IMR-90 (cell line): ENCODE measurements at regions not wholly inside any gene's neighbourhood (a gene's known extent, or its start where the extent isn't known, plus 50 kb on each side); places are given as distances from the start of the nearest gene placed in this dataset.

Experiments used
- BHLHE40 ChIP-seq: fragments of 150-350 bp; IDR thresholded peaks from 2 replicates; pipeline ENCODE4 v1.6.1; 2016; ENCODE audit warnings: mild to moderate bottlenecking, low read depth, low read length
- MAFK ChIP-seq: IDR thresholded peaks from 2 replicates; pipeline ENCODE4 v1.6.1; 2012; ENCODE audit warnings: low read depth, low read length, improper control_type of control experiment
- MXI1 ChIP-seq: IDR thresholded peaks from 2 replicates; pipeline ENCODE4 v1.6.1; 2012; ENCODE audit warnings: low read depth, mild to moderate bottlenecking, low read length, moderate library complexity, borderline replicate concordance
- POLR2A ChIP-seq: IDR thresholded peaks from 2 replicates; pipeline ENCODE4 v1.6.1; 2012; ENCODE audit warnings: mild to moderate bottlenecking, low read depth, low read length
- SMC3 ChIP-seq: fragments of 150-350 bp; IDR thresholded peaks from 2 replicates; pipeline ENCODE4 v1.6.1; 2016; ENCODE audit warnings: low read depth, mild to moderate bottlenecking, antibody characterized with exemption, low read length, moderate library complexity
- TF ChIP-seq, protein P1 (sequence below): conservative IDR thresholded peaks from 2 replicates; pipeline ENCODE4 v1.5.1; 2012; ENCODE audit warnings: mild to moderate bottlenecking, low read depth, low read length, improper control_type of control experiment

DNA sequence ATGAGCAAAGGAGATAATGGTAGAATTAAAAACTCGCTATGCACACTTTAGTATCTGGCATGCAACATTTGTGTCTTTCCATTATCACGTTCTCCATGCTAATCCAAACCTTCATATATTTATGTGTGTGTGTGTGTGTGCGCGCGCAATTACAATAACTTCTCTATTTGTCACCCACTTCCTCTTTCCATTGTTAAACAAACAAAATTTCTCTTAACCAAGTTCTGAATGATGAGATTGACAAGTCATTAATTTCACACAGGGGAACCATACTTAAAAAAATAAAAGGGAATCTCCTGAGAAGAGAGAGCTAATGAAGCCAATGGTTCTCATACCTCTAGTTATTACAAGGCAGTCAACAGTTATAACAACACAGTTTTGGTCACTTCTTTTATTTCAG lies 575.9 kb upstream of the MDGA2 start:
- TF ChIP-seq, protein P1, sequence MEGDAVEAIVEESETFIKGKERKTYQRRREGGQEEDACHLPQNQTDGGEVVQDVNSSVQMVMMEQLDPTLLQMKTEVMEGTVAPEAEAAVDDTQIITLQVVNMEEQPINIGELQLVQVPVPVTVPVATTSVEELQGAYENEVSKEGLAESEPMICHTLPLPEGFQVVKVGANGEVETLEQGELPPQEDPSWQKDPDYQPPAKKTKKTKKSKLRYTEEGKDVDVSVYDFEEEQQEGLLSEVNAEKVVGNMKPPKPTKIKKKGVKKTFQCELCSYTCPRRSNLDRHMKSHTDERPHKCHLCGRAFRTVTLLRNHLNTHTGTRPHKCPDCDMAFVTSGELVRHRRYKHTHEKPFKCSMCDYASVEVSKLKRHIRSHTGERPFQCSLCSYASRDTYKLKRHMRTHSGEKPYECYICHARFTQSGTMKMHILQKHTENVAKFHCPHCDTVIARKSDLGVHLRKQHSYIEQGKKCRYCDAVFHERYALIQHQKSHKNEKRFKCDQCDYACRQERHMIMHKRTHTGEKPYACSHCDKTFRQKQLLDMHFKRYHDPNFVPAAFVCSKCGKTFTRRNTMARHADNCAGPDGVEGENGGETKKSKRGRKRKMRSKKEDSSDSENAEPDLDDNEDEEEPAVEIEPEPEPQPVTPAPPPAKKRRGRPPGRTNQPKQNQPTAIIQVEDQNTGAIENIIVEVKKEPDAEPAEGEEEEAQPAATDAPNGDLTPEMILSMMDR, result no peak
- no peak for TF ChIP-seq MAFK
- TF ChIP-seq SMC3, result no peak
- TF ChIP-seq MXI1, result no peak
- TF ChIP-seq POLR2A, result no peak
- TF ChIP-seq BHLHE40, result no peak
